Activated naive CD4-positive, alpha-beta T cell treated with anti-CD3 and anti-CD28 coated beads for 36 hours (primary cell): ENCODE measurements at regions not wholly inside any gene's neighbourhood (a gene's known extent, or its start where the extent isn't known, plus 50 kb on each side); places are given as distances from the start of the nearest gene placed in this dataset.

Experiments used
- CTCF ChIA-PET: fragments of 350-600 bp; sonication (Branson Sonifier 250); formaldehyde crosslinking; loops from one replicate; lab custom pipeline; 2021; ENCODE audit warnings: antibody characterized with exemption; lab: Charles Lee
- DNase-seq: peaks from one replicate; pipeline ENCODE4 v3.0.0-alpha.2; 2020
- H3K27ac Mint-ChIP-seq: one replicate; pipeline ENCODE4 v1.8.0; 2021; ENCODE audit warnings: mild to moderate bottlenecking, mixed read lengths
- H3K27me3 Mint-ChIP-seq: one replicate; pipeline ENCODE4 v1.8.0; 2021; ENCODE audit warnings: low read depth, mixed read lengths
- H3K36me3 Mint-ChIP-seq: one replicate; pipeline ENCODE4 v1.8.0; 2021; ENCODE audit warnings: low read depth, mixed read lengths
- H3K4me1 Mint-ChIP-seq: one replicate; pipeline ENCODE4 v1.8.0; 2021; ENCODE audit warnings: low read depth, mixed read lengths
- H3K4me3 Mint-ChIP-seq: one replicate; pipeline ENCODE4 v1.8.0; 2021; ENCODE audit warnings: mild to moderate bottlenecking, moderate library complexity, mixed read lengths
- H3K9me3 Mint-ChIP-seq: one replicate; pipeline ENCODE4 v1.8.0; 2021; ENCODE audit warnings: mixed read lengths
- intact Hi-C: fragments of 100-400 bp; cut with micrococcal nuclease; formaldehyde crosslinking; loops from one replicate; pipeline ENCODE4 v1.15.1; 2023

DNA sequence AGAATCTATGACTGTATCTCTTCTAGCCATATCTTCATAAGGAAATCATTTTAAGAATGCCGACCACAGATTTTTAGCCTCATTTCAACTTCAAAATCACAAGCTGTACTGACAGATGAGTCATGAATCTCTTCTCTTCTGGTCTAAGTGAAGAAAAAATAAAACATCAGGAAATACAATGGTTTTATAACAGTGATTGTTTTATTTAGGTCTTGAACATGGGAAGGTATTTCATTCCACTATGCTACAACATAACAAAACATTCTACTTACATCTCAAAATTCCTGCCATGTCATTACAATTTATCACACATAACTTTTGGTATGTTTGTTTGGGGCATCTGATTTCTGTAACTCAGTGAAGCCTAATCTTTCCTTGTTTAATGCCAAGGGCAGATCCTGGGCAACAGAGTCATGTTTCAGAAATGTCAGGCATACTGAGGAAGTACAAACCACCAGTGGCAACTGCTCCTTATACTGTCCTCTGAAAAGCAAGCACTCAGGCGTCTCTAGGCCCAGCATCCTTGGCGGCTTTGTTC, 325.0 kb downstream of the PDHA2 start:
- H3K4me1 Mint-ChIP-seq = no peaks in the 10 kb centered on the region
- no peaks in the 10 kb centered on the region for H3K27me3 Mint-ChIP-seq
- H3K4me3 Mint-ChIP-seq = no peak overlapping the region
- H3K9me3 Mint-ChIP-seq = no peaks in the 10 kb centered on the region
- H3K27ac Mint-ChIP-seq = no peak overlapping the region
- no peak for DNase-seq
- no peaks in the 10 kb centered on the region for H3K36me3 Mint-ChIP-seq
- intact Hi-C loops = no loop called here
- CTCF ChIA-PET = no interaction called here

- H3K4me3 Mint-ChIP-seq = no peak overlapping the region
- no peaks in the 10 kb centered on the region for H3K27me3 Mint-ChIP-seq
- no peaks in the 10 kb centered on the region for H3K4me1 Mint-ChIP-seq
- no peaks in the 10 kb centered on the region for H3K36me3 Mint-ChIP-seq
- CTCF ChIA-PET = no interaction called here
- intact Hi-C loops = no loop called here
- H3K27ac Mint-ChIP-seq = no peak overlapping the region
- no peaks in the 10 kb centered on the region for H3K9me3 Mint-ChIP-seq
- DNase-seq = no peak
These were observed 326.9 kb downstream of the PDHA2 start for GRCh38 chr4:96166806-96167205.

DNA sequence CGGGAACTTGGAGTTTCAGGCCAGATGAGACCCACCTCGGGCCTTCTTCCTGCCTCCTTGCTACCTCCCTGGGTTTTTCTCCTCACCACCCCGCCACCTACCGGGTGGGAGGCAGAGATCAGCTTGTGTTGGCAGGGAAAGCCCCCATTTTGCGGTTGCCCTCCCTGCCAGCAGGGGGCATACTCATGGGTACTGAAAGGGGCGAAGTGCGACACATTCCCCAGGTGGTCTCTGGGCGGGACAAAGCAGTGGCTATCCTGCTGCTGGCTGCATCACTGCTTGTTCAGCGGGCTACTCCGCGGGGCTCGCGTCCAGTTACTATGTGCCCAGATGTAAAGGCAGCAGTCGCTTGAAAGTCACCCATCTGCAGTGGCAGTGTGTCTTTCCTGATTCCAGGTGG, 330.3 kb downstream of the PDHA2 start:
- H3K36me3 Mint-ChIP-seq = no peaks in the 10 kb centered on the region
- DNase-seq = peak; percentile 5
- H3K27me3 Mint-ChIP-seq = no peaks in the 10 kb centered on the region
- CTCF ChIA-PET = no interaction called here
- no peaks in the 10 kb centered on the region for H3K4me1 Mint-ChIP-seq
- no peaks in the 10 kb centered on the region for H3K9me3 Mint-ChIP-seq
- intact Hi-C loops = no loop called here
- no peak overlapping the region for H3K4me3 Mint-ChIP-seq
- no peak overlapping the region for H3K27ac Mint-ChIP-seq

DNA sequence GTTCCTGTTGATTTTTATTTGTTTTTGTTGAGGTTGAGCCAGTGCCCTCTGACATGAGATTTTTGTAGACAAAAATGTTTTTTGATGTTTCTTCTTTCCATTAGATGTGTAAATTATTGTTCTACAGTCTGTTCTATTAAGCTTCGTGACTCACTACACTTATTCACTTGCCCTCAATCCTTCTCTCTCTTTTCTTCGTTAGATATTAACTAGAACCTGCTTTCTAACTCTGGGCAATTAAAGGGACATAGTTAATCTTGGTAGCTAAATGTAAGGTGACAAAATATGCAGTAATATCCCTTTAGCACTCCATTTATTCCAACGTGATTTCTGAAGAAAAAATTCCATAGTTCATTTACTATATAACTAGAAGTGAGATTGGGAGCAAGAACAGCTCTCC, 333.9 kb downstream of the PDHA2 start:
- Mint-ChIP-seq H3K4me1 (no peaks in the 10 kb centered on the region), H3K27ac (no peak overlapping the region), H3K9me3 (no peaks in the 10 kb centered on the region), H3K36me3 (no peaks in the 10 kb centered on the region), H3K27me3 (no peaks in the 10 kb centered on the region), H3K4me3 (no peak overlapping the region)
- intact Hi-C loops = no loop called here
- CTCF ChIA-PET = no interaction called here
- no peak for DNase-seq

GRCh38 chr4:96175871-96176270, 336.0 kb downstream of the PDHA2 start:
- Mint-ChIP-seq H3K4me1 (no peaks in the 10 kb centered on the region), H3K36me3 (no peaks in the 10 kb centered on the region), H3K9me3 (no peaks in the 10 kb centered on the region), H3K4me3 (no peak overlapping the region), H3K27ac (no peak overlapping the region), H3K27me3 (no peaks in the 10 kb centered on the region)
- CTCF ChIA-PET = no interaction called here
- intact Hi-C loops = no loop called here
- DNase-seq = no peak

DNA sequence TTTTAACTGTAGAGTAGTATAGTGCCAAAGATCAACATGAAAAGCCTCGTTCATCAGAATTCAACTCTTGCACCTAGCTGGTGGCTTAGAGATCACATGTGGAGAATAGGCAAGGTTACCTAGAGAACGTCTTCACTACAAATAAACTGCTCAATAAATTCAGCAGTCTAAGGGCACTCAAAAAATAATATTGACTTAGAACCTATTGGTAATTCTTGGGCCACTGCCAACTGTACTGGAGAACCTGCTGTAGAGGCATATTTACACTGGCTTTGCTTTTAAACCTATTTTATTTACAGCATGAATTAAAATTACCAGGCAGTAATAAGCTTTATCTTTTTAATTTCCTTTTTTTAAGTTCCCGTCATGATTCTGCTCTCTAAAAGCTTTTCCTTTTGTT, 343.7 kb downstream of the PDHA2 start:
- peaks cover 1% of the 10 kb centered on the region for H3K9me3 Mint-ChIP-seq
- H3K4me1 Mint-ChIP-seq = no peaks in the 10 kb centered on the region
- H3K4me3 Mint-ChIP-seq = no peak overlapping the region
- intact Hi-C loops = no loop called here
- DNase-seq = no peak
- H3K27me3 Mint-ChIP-seq = no peaks in the 10 kb centered on the region
- H3K36me3 Mint-ChIP-seq = no peaks in the 10 kb centered on the region
- CTCF ChIA-PET = interaction anchor here (0.7 kb wide), 1 partner anchor 159 kb away, joined by 3 read pairs; no protein-coding TSS in a partner anchor
- H3K27ac Mint-ChIP-seq = no peak overlapping the region

DNA sequence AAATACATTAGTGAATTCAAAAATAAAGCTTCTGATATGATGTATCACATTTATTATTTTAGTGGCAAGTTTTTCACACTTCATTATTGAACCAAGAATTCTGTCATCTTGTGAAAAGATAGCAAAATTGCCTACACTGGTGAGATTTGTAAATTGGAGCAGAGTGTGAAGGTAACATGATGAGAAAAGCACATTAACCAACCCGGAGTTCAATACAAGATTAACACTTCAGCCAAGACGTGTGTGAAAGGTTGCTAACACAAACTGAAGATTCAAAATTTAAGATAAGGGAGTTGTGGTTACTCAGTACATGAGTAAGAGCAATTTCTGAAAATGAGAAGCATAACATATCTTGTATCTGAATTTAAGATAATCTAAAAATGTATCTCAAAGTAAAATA, 346.7 kb downstream of the PDHA2 start:
- DNase-seq = no peak
- intact Hi-C loops = no loop called here
- H3K36me3 Mint-ChIP-seq = no peaks in the 10 kb centered on the region
- no peak overlapping the region for H3K27ac Mint-ChIP-seq
- H3K9me3 Mint-ChIP-seq = peaks cover 1% of the 10 kb centered on the region
- no peaks in the 10 kb centered on the region for H3K27me3 Mint-ChIP-seq
- CTCF ChIA-PET = no interaction called here
- H3K4me3 Mint-ChIP-seq = no peak overlapping the region
- H3K4me1 Mint-ChIP-seq = no peaks in the 10 kb centered on the region

- CTCF ChIA-PET = no interaction called here
- no peak for DNase-seq
- no peaks in the 10 kb centered on the region for H3K4me1 Mint-ChIP-seq
- no peak overlapping the region for H3K4me3 Mint-ChIP-seq
- H3K27me3 Mint-ChIP-seq = no peaks in the 10 kb centered on the region
- no peak overlapping the region for H3K27ac Mint-ChIP-seq
- H3K36me3 Mint-ChIP-seq = no peaks in the 10 kb centered on the region
- peaks cover 1% of the 10 kb centered on the region for H3K9me3 Mint-ChIP-seq
- intact Hi-C loops = no loop called here
These were observed 349.9 kb downstream of the PDHA2 start for GRCh38 chr4:96189761-96190160.

DNA sequence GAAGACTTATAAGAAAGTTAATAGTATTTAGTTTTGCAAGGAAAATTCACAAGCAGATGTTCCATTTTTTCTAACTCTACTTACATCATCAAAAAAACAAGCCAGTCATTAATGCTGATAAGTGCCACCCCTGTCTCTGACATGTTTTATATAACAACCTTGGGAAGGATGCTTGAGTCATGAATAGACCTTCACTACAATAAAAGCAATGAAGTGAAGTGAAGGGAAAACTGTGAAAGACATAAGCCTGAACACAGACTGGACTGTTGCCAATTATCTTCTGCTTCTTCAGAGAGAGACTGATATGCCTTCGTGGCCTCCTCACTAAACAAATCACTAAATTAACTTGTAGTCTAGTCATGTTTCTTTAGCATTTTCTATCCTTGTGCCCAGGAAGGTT, 353.2 kb downstream of the PDHA2 start:
- Mint-ChIP-seq H3K9me3 (peaks cover under 1% of the 10 kb centered on the region), H3K36me3 (no peaks in the 10 kb centered on the region), H3K27ac (no peak overlapping the region), H3K27me3 (no peaks in the 10 kb centered on the region), H3K4me3 (no peak overlapping the region), H3K4me1 (no peaks in the 10 kb centered on the region)
- intact Hi-C loops = no loop called here
- CTCF ChIA-PET = interaction anchor here (1.0 kb wide), 1 partner anchor 12 kb away, joined by 3 read pairs; no protein-coding TSS in a partner anchor
- DNase-seq = no peak

- Mint-ChIP-seq H3K4me1 (no peaks in the 10 kb centered on the region), H3K27me3 (no peaks in the 10 kb centered on the region), H3K9me3 (no peaks in the 10 kb centered on the region), H3K4me3 (no peak overlapping the region), H3K36me3 (no peaks in the 10 kb centered on the region), H3K27ac (no peak overlapping the region)
- CTCF ChIA-PET = no interaction called here
- no peak for DNase-seq
- intact Hi-C loops = no loop called here
These were observed 355.1 kb downstream of the PDHA2 start for GRCh38 chr4:96194993-96195392.

DNA sequence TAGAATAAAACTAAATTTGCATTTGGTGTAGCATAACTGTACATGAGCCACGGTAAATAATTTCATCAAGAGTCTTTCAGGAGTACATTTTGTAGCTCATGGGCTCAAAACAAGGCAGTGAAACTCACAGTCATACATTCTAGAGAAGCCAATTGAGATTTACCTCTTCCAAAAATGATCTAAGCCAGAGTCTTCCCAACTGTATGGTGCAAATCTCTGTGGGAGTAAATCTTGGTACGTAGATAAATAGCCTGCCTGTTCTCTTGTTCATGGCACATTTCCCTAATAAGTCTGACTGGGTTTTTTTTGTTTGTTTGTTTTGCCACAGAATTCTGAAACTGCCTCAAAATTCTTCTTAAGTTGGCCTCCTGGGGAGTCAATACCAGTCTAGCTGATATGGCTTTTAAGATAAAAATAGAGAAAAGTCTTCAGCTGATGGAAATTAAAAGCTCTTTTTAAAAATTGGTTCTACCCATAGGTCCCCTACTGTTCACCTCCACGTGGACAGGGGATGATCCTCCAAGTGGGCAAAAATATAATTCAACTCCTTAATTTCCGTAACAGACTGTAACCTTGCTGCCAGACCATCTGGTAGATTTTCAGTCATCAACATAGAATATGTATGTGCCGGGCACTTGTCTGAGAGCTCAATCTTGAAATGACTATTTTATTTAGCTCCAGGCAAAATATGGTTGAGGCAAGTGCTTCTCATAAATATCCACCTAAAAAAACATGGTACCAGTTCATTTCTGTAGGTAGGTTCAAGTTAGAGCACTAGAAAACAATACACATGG, 365.4 kb downstream of the PDHA2 start:
- Mint-ChIP-seq H3K36me3 (no peaks in the 10 kb centered on the region), H3K4me3 (no peak overlapping the region), H3K27me3 (no peaks in the 10 kb centered on the region), H3K27ac (no peak overlapping the region), H3K4me1 (no peaks in the 10 kb centered on the region), H3K9me3 (no peaks in the 10 kb centered on the region)
- DNase-seq = no peak
- intact Hi-C loops = no loop called here
- CTCF ChIA-PET = interaction anchor here (0.7 kb wide), 1 partner anchor 13 kb away, joined by 3 read pairs; no protein-coding TSS in a partner anchor

DNA sequence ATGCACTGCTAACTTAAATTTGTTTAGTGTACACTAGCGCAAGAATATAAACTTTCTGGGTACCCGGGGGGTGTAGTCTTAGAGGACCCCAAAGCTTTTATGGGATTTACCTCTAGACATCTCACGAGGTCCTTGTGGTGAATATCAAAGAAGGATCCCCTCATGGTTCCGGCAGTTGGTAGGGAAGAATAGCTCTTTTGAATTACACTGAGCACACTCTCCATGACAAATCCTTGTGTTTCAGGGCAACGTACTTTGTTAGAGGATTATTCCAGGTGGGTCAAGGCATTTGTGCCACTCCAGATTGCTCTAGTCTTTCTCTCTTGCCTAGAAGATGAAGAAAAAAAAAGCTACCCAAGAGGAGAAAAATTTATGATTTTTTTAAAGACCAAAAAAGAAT, 387.6 kb downstream of the PDHA2 start:
- DNase-seq = no peak
- CTCF ChIA-PET = no interaction called here
- Mint-ChIP-seq H3K4me3 (no peak overlapping the region), H3K27me3 (no peaks in the 10 kb centered on the region), H3K4me1 (no peaks in the 10 kb centered on the region), H3K27ac (no peak overlapping the region), H3K36me3 (no peaks in the 10 kb centered on the region), H3K9me3 (peaks cover 4% of the 10 kb centered on the region)
- intact Hi-C loops = no loop called here

- Mint-ChIP-seq H3K4me3 (no peak overlapping the region), H3K27ac (no peak overlapping the region), H3K27me3 (no peaks in the 10 kb centered on the region), H3K9me3 (peaks cover under 1% of the 10 kb centered on the region), H3K4me1 (no peaks in the 10 kb centered on the region), H3K36me3 (no peaks in the 10 kb centered on the region)
- DNase-seq = no peak
- CTCF ChIA-PET = no interaction called here
- intact Hi-C loops = no loop called here
These were observed 388.6 kb downstream of the PDHA2 start for GRCh38 chr4:96228463-96228862.
